MCF 10A (cell line): ENCODE measurements at regions not wholly inside any gene's neighbourhood (a gene's known extent, or its start where the extent isn't known, plus 50 kb on each side); places are given as distances from the start of the nearest gene placed in this dataset.
"Not testable (repeated sequence)": the region's sequence is repeated elsewhere in the genome, so short reads cannot be mapped to it uniquely, and the experiment has no call there.

Experiments
- BruUV-seq: library from RNA; stranded (reverse); fragments of 400-500 nt; replicated peaks from 2 replicates; lab custom pipeline; 2021; lab: Mats Ljungman, UMichigan
- CTCF ChIA-PET: fragments of 300-600 bp; sonication (Branson Sonifier 250); formaldehyde crosslinking; extraction: SDS; loops from one replicate; lab custom pipeline; 2021; ENCODE audit warnings: antibody characterized with exemption, inconsistent platforms; lab: Yijun Ruan, JAX
- POLR2A ChIA-PET: fragments of 300-600, 350-650 bp; sonication (Branson Sonifier 250); formaldehyde crosslinking; extraction: SDS; loops from one replicate; lab custom pipeline; 2020; ENCODE audit warnings: antibody characterized with exemption, inconsistent platforms; lab: Yijun Ruan, JAX
- DNase-seq: peaks from one replicate; pipeline ENCODE4 v3.0.0-alpha.2; 2018; ENCODE audit not compliant: unreplicated experiment
- H3K27ac Mint-ChIP-seq: one replicate; pipeline ENCODE4 v1.8.0; 2022; ENCODE audit warnings: mild to moderate bottlenecking, low read depth, mixed read lengths; ENCODE audit not compliant: unreplicated experiment
- H3K27me3 Mint-ChIP-seq: one replicate; pipeline ENCODE4 v1.8.0; 2022; ENCODE audit warnings: mixed read lengths; ENCODE audit not compliant: insufficient read depth, unreplicated experiment
- H3K36me3 Mint-ChIP-seq: one replicate; pipeline ENCODE4 v1.8.0; 2022; ENCODE audit warnings: mild to moderate bottlenecking, moderate library complexity, mixed read lengths; ENCODE audit not compliant: insufficient read depth, unreplicated experiment
- H3K4me1 Mint-ChIP-seq: one replicate; pipeline ENCODE4 v1.8.0; 2022; ENCODE audit warnings: mixed read lengths; ENCODE audit not compliant: insufficient read depth, unreplicated experiment
- H3K4me3 Mint-ChIP-seq: one replicate; pipeline ENCODE4 v1.8.0; 2022; ENCODE audit warnings: mild to moderate bottlenecking, moderate library complexity, mixed read lengths; ENCODE audit not compliant: unreplicated experiment
- H3K9me3 Mint-ChIP-seq: one replicate; pipeline ENCODE4 v1.8.0; 2022; ENCODE audit warnings: mixed read lengths; ENCODE audit not compliant: unreplicated experiment
- intact Hi-C: fragments of 100-400 bp; cut with micrococcal nuclease; formaldehyde crosslinking; loops from 2 replicates; pipeline ENCODE4 v1.14.1; 2022
- TF ChIP-seq, protein P1 (sequence below): fragments of 200-600 bp; IDR thresholded peaks from one replicate; pipeline ENCODE4 v1.8.0; 2022; ENCODE audit warnings: antibody characterized with exemption, mild to moderate bottlenecking; ENCODE audit not compliant: unreplicated experiment

GRCh38 chr15:81780966-81781365, 264.9 kb downstream of the MEX3B start:
- Mint-ChIP-seq H3K27ac (no peak overlapping the region), H3K4me3 (no peak overlapping the region), H3K4me1 (no peaks in the 10 kb centered on the region), H3K27me3 (peaks cover 10% of the 10 kb centered on the region), H3K36me3 (no peaks in the 10 kb centered on the region), H3K9me3 (peaks cover 14% of the 10 kb centered on the region)
- no peak for DNase-seq
- BruUV-seq: no TSS peak
- CTCF ChIA-PET: interaction anchor here (0.7 kb wide), 1 partner anchor 350 kb away, joined by 3 read pairs; no protein-coding TSS in a partner anchor
- TF ChIP-seq, protein P1, sequence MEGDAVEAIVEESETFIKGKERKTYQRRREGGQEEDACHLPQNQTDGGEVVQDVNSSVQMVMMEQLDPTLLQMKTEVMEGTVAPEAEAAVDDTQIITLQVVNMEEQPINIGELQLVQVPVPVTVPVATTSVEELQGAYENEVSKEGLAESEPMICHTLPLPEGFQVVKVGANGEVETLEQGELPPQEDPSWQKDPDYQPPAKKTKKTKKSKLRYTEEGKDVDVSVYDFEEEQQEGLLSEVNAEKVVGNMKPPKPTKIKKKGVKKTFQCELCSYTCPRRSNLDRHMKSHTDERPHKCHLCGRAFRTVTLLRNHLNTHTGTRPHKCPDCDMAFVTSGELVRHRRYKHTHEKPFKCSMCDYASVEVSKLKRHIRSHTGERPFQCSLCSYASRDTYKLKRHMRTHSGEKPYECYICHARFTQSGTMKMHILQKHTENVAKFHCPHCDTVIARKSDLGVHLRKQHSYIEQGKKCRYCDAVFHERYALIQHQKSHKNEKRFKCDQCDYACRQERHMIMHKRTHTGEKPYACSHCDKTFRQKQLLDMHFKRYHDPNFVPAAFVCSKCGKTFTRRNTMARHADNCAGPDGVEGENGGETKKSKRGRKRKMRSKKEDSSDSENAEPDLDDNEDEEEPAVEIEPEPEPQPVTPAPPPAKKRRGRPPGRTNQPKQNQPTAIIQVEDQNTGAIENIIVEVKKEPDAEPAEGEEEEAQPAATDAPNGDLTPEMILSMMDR: no peak
- intact Hi-C loops: no loop called here
- POLR2A ChIA-PET: no interaction called here

DNA sequence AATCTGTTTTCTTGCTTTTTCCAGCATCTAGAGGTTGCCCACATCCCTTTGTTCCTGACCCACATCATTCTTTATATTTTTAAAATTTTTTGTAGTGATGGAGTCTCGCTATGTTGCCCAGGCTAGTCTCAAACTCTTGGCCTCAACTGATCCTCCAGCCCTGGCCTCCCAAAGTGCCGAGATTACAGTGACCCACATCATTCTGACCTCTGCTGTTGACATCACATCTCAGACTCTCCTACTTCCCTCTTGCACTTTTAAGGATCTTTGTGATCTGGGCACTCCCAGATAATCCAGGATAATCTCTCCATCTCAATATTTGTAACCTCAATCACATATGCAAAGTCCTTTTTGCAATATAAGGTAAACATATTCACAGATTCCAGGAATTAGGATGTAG, 266.6 kb downstream of the MEX3B start:
- Mint-ChIP-seq H3K36me3 (no peaks in the 10 kb centered on the region), H3K27ac (no peak overlapping the region), H3K4me3 (no peak overlapping the region), H3K4me1 (no peaks in the 10 kb centered on the region), H3K9me3 (peaks cover 14% of the 10 kb centered on the region), H3K27me3 (peaks cover 10% of the 10 kb centered on the region)
- no peak for DNase-seq
- POLR2A ChIA-PET: no interaction called here
- intact Hi-C loops: no loop called here
- TF ChIP-seq, protein P1: no peak
- no TSS peak for BruUV-seq
- CTCF ChIA-PET: interaction anchor here (1.0 kb wide), 1 partner anchor 17 kb away, joined by 3 read pairs; no protein-coding TSS in a partner anchor

DNA sequence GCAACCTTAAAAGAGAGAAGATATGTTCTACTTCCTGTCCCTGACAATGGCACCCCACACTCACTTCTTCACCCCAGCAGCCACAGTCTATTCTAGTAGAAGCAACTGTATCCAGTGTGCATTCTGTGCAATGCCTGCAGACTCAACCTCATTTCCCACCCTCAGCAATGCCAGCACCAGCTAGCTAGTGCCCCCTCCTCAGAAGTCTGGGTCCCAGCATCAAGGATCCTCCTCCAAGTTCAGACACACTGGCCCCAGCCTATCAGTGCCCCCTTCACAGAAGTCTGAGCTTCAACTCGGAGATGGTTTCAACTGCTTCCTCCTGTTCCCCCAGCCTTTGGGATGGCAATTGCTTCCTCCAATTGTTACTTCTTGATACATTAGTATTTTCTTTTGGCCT, 268.3 kb downstream of the MEX3B start:
- intact Hi-C loops: no loop called here
- CTCF ChIA-PET: no interaction called here
- POLR2A ChIA-PET: no interaction called here

GRCh38 chr15:81776976-81777375, 268.8 kb downstream of the MEX3B start:
- H3K27me3 Mint-ChIP-seq: peaks cover 8% of the 10 kb centered on the region
- DNase-seq: no peak
- ChIA-PET POLR2A (no interaction called here), CTCF (no interaction called here)
- no peaks in the 10 kb centered on the region for H3K4me1 Mint-ChIP-seq
- H3K27ac Mint-ChIP-seq: no peak overlapping the region
- TF ChIP-seq, protein P1: no peak
- H3K9me3 Mint-ChIP-seq: peaks cover 6% of the 10 kb centered on the region
- H3K4me3 Mint-ChIP-seq: no peak overlapping the region
- no TSS peak for BruUV-seq
- intact Hi-C loops: no loop called here
- H3K36me3 Mint-ChIP-seq: no peaks in the 10 kb centered on the region

More for the DNA sequence above, 268.3 kb downstream of the MEX3B start:
- Mint-ChIP-seq H3K27me3 (peaks cover 10% of the 10 kb centered on the region), H3K36me3 (no peaks in the 10 kb centered on the region), H3K27ac (no peak overlapping the region), H3K4me1 (no peaks in the 10 kb centered on the region), H3K4me3 (no peak overlapping the region), H3K9me3 (peaks cover 7% of the 10 kb centered on the region)
- DNase-seq: no peak
- BruUV-seq: no TSS peak
- TF ChIP-seq, protein P1: no peak

DNA sequence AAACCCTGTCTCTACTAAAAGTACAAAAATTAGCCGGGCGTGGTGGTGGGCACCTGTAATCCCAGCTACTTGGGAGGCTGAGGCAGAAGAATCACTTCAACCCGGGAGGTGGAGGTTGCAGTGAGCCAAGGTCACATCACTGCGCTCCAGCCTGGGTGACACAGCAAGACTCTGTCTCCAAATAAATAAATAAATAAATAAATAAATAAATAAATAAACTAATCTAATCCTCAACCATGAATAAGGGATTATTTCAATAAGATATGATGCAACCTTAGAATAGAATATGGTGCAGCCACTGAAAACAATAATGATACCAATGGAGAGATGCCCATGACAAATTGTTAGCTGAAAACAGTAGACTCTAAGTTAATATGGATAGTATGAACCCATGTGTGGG, 270.0 kb downstream of the MEX3B start:
- H3K36me3 Mint-ChIP-seq, BruUV-seq, H3K4me1 Mint-ChIP-seq, H3K9me3 Mint-ChIP-seq, H3K27me3 Mint-ChIP-seq, H3K4me3 Mint-ChIP-seq, POLR2A ChIA-PET, CTCF ChIA-PET, H3K27ac Mint-ChIP-seq, DNase-seq, intact Hi-C loops: not testable (repeated sequence)
